ENCODE measurements at regions not wholly inside any gene's neighbourhood (a gene's known extent, or its start where the extent isn't known, plus 50 kb on each side); places are given as distances from the start of the nearest gene placed in this dataset.

GRCh38 chr11:92067016-92067415, 157.6 kb upstream of the FAT3 start:
- TF ChIP-seq CTCF (tag by site-specific recombination; IDR thresholded peaks at IDR 0.05) (no peak), PBX3 (CRISPR knock-in tag; IDR thresholded peaks at IDR 0.05) (no peak)
